Osteocyte (in vitro differentiated cells): ENCODE measurements at regions not wholly inside any gene's neighbourhood (a gene's known extent, or its start where the extent isn't known, plus 50 kb on each side); places are given as distances from the start of the nearest gene placed in this dataset.

Experiments
- DNase-seq: peaks from one replicate; pipeline ENCODE4 v3.0.0; 2021; ENCODE audit warnings: mixed read lengths; ENCODE audit not compliant: unreplicated experiment; ENCODE audit errors: extremely low spot score
- H3K27ac Mint-ChIP-seq: one replicate; pipeline ENCODE4 v1.8.0; 2021; ENCODE audit warnings: mild to moderate bottlenecking, mixed read lengths; ENCODE audit not compliant: unreplicated experiment
- H3K27me3 Mint-ChIP-seq: one replicate; pipeline ENCODE4 v1.8.0; 2021; ENCODE audit warnings: mixed read lengths; ENCODE audit not compliant: unreplicated experiment
- H3K36me3 Mint-ChIP-seq: one replicate; pipeline ENCODE4 v1.8.0; 2021; ENCODE audit warnings: mixed read lengths; ENCODE audit not compliant: unreplicated experiment
- H3K4me1 Mint-ChIP-seq: one replicate; pipeline ENCODE4 v1.8.0; 2021; ENCODE audit warnings: mixed read lengths; ENCODE audit not compliant: unreplicated experiment
- H3K4me3 Mint-ChIP-seq: one replicate; pipeline ENCODE4 v1.8.0; 2021; ENCODE audit warnings: mild to moderate bottlenecking, moderate library complexity, mixed read lengths; ENCODE audit not compliant: unreplicated experiment
- H3K9me3 Mint-ChIP-seq: one replicate; pipeline ENCODE4 v1.8.0; 2021; ENCODE audit warnings: mixed read lengths; ENCODE audit not compliant: unreplicated experiment
- TF ChIP-seq, protein P1 (sequence below): fragments of 200-600 bp; sonication (generic); IDR thresholded peaks from 2 replicates; pipeline ENCODE4 v1.5.0; 2021; ENCODE audit warnings: antibody characterized with exemption, mild to moderate bottlenecking, moderate library complexity

- H3K4me1 Mint-ChIP-seq: no peaks in the 10 kb centered on the region
- H3K4me3 Mint-ChIP-seq: no peak overlapping the region
- H3K27ac Mint-ChIP-seq: no peak overlapping the region
- H3K27me3 Mint-ChIP-seq: no peaks in the 10 kb centered on the region
- peak; percentile 77 for DNase-seq
- no peaks in the 10 kb centered on the region for H3K9me3 Mint-ChIP-seq
- peaks cover 4% of the 10 kb centered on the region for H3K36me3 Mint-ChIP-seq
- TF ChIP-seq, protein P1, sequence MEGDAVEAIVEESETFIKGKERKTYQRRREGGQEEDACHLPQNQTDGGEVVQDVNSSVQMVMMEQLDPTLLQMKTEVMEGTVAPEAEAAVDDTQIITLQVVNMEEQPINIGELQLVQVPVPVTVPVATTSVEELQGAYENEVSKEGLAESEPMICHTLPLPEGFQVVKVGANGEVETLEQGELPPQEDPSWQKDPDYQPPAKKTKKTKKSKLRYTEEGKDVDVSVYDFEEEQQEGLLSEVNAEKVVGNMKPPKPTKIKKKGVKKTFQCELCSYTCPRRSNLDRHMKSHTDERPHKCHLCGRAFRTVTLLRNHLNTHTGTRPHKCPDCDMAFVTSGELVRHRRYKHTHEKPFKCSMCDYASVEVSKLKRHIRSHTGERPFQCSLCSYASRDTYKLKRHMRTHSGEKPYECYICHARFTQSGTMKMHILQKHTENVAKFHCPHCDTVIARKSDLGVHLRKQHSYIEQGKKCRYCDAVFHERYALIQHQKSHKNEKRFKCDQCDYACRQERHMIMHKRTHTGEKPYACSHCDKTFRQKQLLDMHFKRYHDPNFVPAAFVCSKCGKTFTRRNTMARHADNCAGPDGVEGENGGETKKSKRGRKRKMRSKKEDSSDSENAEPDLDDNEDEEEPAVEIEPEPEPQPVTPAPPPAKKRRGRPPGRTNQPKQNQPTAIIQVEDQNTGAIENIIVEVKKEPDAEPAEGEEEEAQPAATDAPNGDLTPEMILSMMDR: no peak
Measured at GRCh38 chr22:48753381-48753730, 1074.3 kb downstream of the BRD1 start.

DNA sequence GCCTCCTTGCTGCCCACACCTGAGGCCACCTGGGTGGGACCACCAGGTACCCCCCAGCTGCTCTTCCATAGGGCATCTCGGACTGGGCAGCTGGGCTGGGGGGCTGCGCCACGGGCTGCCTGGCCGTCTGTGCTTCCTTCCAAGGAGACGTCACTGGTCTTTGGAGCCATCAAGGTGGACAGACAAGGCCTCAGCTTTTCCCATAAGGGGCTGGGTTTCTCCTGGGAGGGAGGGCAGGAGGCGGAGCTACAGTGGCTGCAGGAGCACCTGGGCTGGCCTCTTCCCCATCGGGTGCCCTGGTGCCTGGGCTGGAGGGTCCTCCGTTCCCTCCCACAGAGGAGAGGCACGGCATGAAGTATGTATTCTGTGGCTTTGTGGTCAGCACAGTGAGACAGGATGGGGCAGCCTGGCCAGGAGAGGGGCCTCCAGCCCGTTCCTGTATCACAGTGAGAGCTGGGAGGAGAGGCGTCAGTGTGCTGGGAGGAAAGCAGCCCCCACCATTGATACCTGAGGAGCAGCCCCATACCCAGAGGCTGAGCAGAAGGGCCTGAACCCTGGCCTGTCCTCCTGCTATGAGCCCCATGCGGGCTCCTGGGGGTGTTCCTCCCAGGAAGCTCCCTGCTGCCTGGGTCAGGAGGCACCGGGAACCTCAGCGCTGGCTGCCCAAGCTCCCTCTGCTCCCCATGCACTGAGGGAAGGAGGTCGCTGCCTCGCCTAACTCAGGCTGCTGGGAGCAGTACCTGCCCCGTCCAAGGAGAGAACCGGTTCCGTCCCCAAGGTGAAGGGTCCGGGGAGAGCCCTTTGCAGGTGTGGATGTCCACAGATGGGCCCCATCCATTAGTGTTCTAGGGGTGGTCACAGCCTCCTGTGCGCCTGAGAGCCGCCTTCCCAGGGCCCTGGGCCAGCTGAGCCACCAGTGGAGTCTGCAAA lies 1075.0 kb downstream of the BRD1 start:
- H3K27ac Mint-ChIP-seq: no peak overlapping the region
- no peak overlapping the region for H3K4me3 Mint-ChIP-seq
- peaks cover 4% of the 10 kb centered on the region for H3K36me3 Mint-ChIP-seq
- H3K9me3 Mint-ChIP-seq: no peaks in the 10 kb centered on the region
- DNase-seq: peak; percentile 63
- TF ChIP-seq, protein P1: no peak
- no peaks in the 10 kb centered on the region for H3K4me1 Mint-ChIP-seq
- H3K27me3 Mint-ChIP-seq: no peaks in the 10 kb centered on the region

- DNase-seq: peak; percentile 83
- Mint-ChIP-seq H3K4me3 (no peak overlapping the region), H3K36me3 (peaks cover 4% of the 10 kb centered on the region), H3K27ac (no peak overlapping the region), H3K9me3 (no peaks in the 10 kb centered on the region), H3K4me1 (no peaks in the 10 kb centered on the region), H3K27me3 (no peaks in the 10 kb centered on the region)
- TF ChIP-seq, protein P1: no peak
Measured at GRCh38 chr22:48751539-48752437, 1075.9 kb downstream of the BRD1 start.

DNA sequence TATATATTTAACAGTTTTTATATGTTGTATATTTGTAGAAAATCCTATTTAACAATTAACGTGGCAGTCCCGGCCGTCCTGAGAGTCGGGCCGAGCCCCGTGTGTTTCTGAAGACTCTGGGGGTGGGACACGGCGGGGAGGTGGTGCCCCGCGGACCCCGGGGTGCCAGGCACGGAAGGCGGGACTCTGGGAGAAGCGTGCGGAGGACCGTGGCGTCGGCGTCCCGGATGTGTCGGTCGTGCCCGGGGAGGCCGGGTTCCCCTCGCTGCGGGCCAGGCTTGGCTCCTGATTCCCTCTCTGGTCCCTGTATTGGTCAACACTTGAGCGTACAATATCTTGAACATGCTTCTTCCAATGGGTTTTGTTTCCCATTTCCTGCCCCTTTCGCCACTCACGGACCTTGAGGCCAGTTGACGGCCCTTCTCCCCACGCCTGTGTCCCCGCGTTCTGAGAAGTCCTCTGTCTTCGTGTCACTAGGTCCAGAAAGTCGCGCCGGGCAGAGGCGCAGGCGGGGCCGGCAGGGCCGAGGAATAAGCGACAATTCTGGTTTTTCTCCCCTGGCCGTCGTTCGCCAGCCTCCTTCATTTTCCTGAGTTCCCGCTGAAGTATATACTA lies 1076.7 kb downstream of the BRD1 start:
- Mint-ChIP-seq H3K36me3 (peaks cover 4% of the 10 kb centered on the region), H3K4me3 (no peak overlapping the region), H3K4me1 (no peaks in the 10 kb centered on the region), H3K27ac (no peak overlapping the region), H3K9me3 (no peaks in the 10 kb centered on the region), H3K27me3 (no peaks in the 10 kb centered on the region)
- TF ChIP-seq, protein P1: no peak
- peak; percentile 84 for DNase-seq
